DND-41 (cell line): ENCODE measurements at regions not wholly inside any gene's neighbourhood (a gene's known extent, or its start where the extent isn't known, plus 50 kb on each side); places are given as distances from the start of the nearest gene placed in this dataset.
"Not testable (repeated sequence)": the region's sequence is repeated elsewhere in the genome, so short reads cannot be mapped to it uniquely, and the experiment has no call there.

ENCODE experiments used
- ATAC-seq: fragments of 200-7000 bp; cut with Tn5 transposase; 3 replicates; pipeline ENCODE4 v1.9.1; 2021; ENCODE audit warnings: low read depth; ENCODE audit not compliant: insufficient read depth
- DNase-seq: peaks from one replicate; pipeline ENCODE4 v3.0.0-alpha.2; 2020
- H2AFZ ChIP-seq: 2 replicates; pipeline ENCODE4 v1.6.0; 2012; ENCODE audit warnings: low read depth, low read length
- H3K27ac ChIP-seq: 2 replicates; pipeline ENCODE4 v1.5.1; 2012; ENCODE audit warnings: low read length, inconsistent platforms
- H3K27me3 ChIP-seq: fragments of 200-600 bp; sonication (generic); 2 replicates; pipeline ENCODE4 v1.6.0; 2012; ENCODE audit warnings: low read length, mild to moderate bottlenecking, inconsistent platforms; ENCODE audit not compliant: insufficient read depth, poor library complexity
- H3K36me3 ChIP-seq: 2 replicates; pipeline ENCODE4 v1.5.1; 2012; ENCODE audit warnings: low read length, inconsistent platforms; ENCODE audit not compliant: insufficient read depth
- H3K4me1 ChIP-seq: 2 replicates; pipeline ENCODE4 v1.5.1; 2012; ENCODE audit warnings: mild to moderate bottlenecking, low read length; ENCODE audit not compliant: insufficient read depth
- H3K4me2 ChIP-seq: 2 replicates; pipeline ENCODE4 v1.6.0; 2012; ENCODE audit warnings: mild to moderate bottlenecking, moderate library complexity, low read length, inconsistent platforms; ENCODE audit not compliant: insufficient read depth
- H3K4me3 ChIP-seq, 2 experiments: fragments of 200-600 bp in 1 of 2; shearing (Covaris generic) in 1 of 2; 2 replicates each; pipeline ENCODE4 v1.5.1; 2012 to 2016; ENCODE audit warnings: inconsistent platforms in 2 of 2, low read length in 2 of 2, mild to moderate bottlenecking in 2 of 2, low read depth in 1 of 2, moderate library complexity in 1 of 2
- H3K79me2 ChIP-seq: 2 replicates; pipeline ENCODE4 v1.6.0; 2012; ENCODE audit warnings: low read length, inconsistent platforms; ENCODE audit not compliant: insufficient read depth
- H3K9ac ChIP-seq: 2 replicates; pipeline ENCODE4 v1.6.0; 2012; ENCODE audit warnings: low read depth, mild to moderate bottlenecking, inconsistent platforms, low read length, moderate library complexity
- H3K9me3 ChIP-seq: 2 replicates; pipeline ENCODE4 v1.5.1; 2012; ENCODE audit warnings: low read length, moderate library complexity, mild to moderate bottlenecking, inconsistent platforms; ENCODE audit not compliant: insufficient read depth, severe bottlenecking
- H4K20me1 ChIP-seq: 2 replicates; pipeline ENCODE4 v1.6.0; 2012; ENCODE audit warnings: low read length; ENCODE audit not compliant: insufficient read depth
- EZH2 ChIP-seq: IDR thresholded peaks from 3 replicates; pipeline ENCODE4 v1.6.1; 2012; ENCODE audit warnings: borderline replicate concordance, low read depth, mild to moderate bottlenecking, moderate library complexity, low read length, inconsistent platforms; ENCODE audit not compliant: severe bottlenecking
- TF ChIP-seq, protein P1 (sequence below): IDR thresholded peaks from 2 replicates; pipeline ENCODE4 v1.5.1; 2012; ENCODE audit warnings: borderline replicate concordance, low read length, moderate library complexity, mild to moderate bottlenecking; ENCODE audit not compliant: poor library complexity, severe bottlenecking; ENCODE audit errors: extremely low read depth

DNA sequence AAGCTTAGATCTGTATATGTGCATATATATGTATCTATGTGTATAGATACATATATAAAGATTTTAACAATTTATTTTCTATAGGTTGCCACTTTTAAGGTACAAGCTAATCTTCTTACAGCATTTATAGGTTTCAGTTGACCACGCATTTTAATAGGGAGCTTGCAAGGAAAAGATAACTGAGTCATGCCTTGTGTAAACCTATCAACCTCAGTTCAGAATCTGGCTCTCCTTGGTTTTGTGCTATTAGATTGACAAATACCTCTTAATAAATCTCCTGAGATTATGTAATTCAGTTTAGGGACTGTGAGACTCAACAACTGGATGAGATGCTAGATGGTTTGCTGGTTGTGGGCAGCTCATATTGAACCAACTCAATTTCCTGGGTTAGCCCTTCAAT, 114.7 kb upstream of the SERBP1 start:
- no peak overlapping the region for H2AFZ ChIP-seq
- DNase-seq: no peak
- no peaks in the 10 kb centered on the region for H3K27me3 ChIP-seq
- no peak for ATAC-seq
- H4K20me1 ChIP-seq: no peaks in the 10 kb centered on the region
- no peaks in the 10 kb centered on the region for H3K4me1 ChIP-seq
- no peaks in the 10 kb centered on the region for H3K79me2 ChIP-seq
- no peak overlapping the region for H3K9ac ChIP-seq
- TF ChIP-seq EZH2: no peak
- TF ChIP-seq, protein P1, sequence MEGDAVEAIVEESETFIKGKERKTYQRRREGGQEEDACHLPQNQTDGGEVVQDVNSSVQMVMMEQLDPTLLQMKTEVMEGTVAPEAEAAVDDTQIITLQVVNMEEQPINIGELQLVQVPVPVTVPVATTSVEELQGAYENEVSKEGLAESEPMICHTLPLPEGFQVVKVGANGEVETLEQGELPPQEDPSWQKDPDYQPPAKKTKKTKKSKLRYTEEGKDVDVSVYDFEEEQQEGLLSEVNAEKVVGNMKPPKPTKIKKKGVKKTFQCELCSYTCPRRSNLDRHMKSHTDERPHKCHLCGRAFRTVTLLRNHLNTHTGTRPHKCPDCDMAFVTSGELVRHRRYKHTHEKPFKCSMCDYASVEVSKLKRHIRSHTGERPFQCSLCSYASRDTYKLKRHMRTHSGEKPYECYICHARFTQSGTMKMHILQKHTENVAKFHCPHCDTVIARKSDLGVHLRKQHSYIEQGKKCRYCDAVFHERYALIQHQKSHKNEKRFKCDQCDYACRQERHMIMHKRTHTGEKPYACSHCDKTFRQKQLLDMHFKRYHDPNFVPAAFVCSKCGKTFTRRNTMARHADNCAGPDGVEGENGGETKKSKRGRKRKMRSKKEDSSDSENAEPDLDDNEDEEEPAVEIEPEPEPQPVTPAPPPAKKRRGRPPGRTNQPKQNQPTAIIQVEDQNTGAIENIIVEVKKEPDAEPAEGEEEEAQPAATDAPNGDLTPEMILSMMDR: no peak
- H3K4me3 ChIP-seq: no peak overlapping the region
- no peak overlapping the region for H3K4me2 ChIP-seq
- no peaks in the 10 kb centered on the region for H3K36me3 ChIP-seq
- H3K27ac ChIP-seq: no peak overlapping the region
- H3K9me3 ChIP-seq: no peaks in the 10 kb centered on the region

DNA sequence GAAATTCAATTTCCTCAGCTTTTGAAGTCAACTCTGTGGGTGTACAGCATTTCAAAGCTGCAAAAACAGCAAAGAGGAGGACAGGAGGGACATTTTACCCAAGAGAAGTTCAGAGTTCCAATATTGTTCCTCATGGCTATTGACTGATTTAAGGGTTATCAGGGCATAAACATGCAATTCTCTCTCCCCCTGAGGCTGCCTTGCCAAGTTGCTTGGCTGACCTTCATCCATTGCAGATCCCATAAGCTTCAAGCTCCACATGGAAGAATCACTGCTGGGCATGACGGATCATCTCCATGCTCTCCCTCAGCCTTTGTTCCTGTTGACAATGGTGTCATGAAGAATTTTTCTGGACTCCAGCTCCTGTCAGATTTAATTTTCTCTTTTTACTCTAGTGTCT, 115.2 kb upstream of the SERBP1 start:
- H3K79me2 ChIP-seq: no peaks in the 10 kb centered on the region
- H3K36me3 ChIP-seq: no peaks in the 10 kb centered on the region
- no peak overlapping the region for H2AFZ ChIP-seq
- no peaks in the 10 kb centered on the region for H3K27me3 ChIP-seq
- no peaks in the 10 kb centered on the region for H3K4me1 ChIP-seq
- no peaks in the 10 kb centered on the region for H3K9me3 ChIP-seq
- H4K20me1 ChIP-seq: no peaks in the 10 kb centered on the region
- no peak for DNase-seq
- no peak overlapping the region for H3K27ac ChIP-seq
- no peak for ATAC-seq
- H3K9ac ChIP-seq: no peak overlapping the region
- no peak overlapping the region for H3K4me3 ChIP-seq
- H3K4me2 ChIP-seq: no peak overlapping the region
- TF ChIP-seq, protein P1: no peak
- TF ChIP-seq EZH2: no peak

DNA sequence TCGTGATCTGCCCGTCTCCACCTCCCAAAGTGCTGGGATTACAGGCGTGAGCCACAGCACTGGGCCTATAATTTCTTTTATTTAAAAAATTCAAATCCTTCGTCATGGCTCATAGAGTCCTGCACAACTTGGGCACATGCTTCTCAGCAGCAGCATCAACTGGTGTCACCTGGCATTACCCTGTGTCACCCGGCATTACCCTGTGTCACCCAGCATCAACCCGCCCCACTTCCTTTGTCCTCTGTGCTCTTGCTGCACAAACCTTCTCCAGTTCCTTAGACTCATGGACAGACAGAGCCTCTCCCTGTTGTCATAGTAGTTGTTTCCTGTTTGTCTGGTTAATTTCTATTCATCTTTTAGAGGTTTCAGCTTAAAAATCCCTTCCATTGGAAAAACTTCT, 121.2 kb upstream of the SERBP1 start:
- H3K9me3 ChIP-seq: no peaks in the 10 kb centered on the region
- no peak overlapping the region for H3K4me2 ChIP-seq
- H3K27me3 ChIP-seq: peaks cover 6% of the 10 kb centered on the region
- H3K27ac ChIP-seq: no peak overlapping the region
- no peaks in the 10 kb centered on the region for H4K20me1 ChIP-seq
- TF ChIP-seq, protein P1: no peak
- TF ChIP-seq EZH2: no peak
- H3K4me3 ChIP-seq: no peak overlapping the region
- H3K4me1 ChIP-seq: no peaks in the 10 kb centered on the region
- no peak overlapping the region for H2AFZ ChIP-seq
- H3K36me3 ChIP-seq: no peaks in the 10 kb centered on the region
- no peak for DNase-seq
- H3K9ac ChIP-seq: no peak overlapping the region
- H3K79me2 ChIP-seq: no peaks in the 10 kb centered on the region
- peak; percentile 53; the same call in 1 of the 3 replicates for ATAC-seq

DNA sequence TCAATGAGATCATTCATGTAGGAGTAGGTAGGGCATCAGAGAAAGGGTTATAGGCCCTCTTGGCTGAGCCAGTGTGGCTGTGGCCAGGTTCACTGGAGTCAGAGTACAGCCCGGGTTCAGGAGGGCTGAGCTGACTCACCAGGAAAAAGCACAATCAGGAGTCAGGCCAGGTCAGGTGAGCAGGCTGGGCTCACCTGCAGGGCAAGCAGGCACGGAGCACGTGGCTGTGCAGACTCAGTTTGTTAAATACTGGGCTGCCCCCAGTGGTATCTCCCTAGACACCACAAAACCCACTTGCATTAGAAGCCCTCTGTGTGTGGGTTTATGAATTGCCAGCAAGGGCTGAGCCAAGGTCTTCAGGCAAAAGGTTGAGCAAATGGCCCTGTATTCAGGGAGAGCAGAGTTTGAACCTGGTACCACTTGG, 122.1 kb upstream of the SERBP1 start:
- TF ChIP-seq, protein P1: peak; percentile 3
- no peak for TF ChIP-seq EZH2
- Histone ChIP-seq H3K9ac (no peak overlapping the region), H3K79me2 (no peaks in the 10 kb centered on the region), H3K36me3 (no peaks in the 10 kb centered on the region), H4K20me1 (no peaks in the 10 kb centered on the region), H3K4me2 (no peak overlapping the region), H2AFZ (no peak overlapping the region), H3K27ac (no peak overlapping the region), H3K27me3 (peaks cover 6% of the 10 kb centered on the region), H3K4me1 (no peaks in the 10 kb centered on the region), H3K4me3 (no peak overlapping the region), H3K9me3 (no peaks in the 10 kb centered on the region)
- no peak for DNase-seq
- peak; percentile 47; the same call in 1 of the 3 replicates for ATAC-seq

DNA sequence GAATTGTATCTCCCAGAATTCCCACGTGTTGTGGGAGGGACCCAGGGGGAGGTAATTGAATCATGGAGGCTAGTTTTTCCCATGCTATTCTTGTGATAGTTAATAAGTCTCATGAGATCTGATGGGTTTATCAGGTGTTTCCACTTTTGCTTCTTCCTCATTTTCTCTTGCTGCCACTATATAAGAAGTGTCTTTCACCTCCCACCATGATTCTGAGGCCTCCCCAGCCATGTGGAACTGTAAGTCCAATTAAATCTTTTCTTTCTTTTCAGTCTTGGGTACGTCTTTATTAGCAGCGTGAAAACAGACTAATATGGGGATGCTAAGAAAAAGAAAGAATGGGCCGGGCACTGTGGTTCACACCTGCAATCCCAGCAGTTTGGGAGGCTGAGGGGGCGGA, 124.0 kb upstream of the SERBP1 start:
- not testable (repeated sequence) for H3K36me3 ChIP-seq, H2AFZ ChIP-seq, H3K27ac ChIP-seq, DNase-seq, H3K27me3 ChIP-seq, H3K4me1 ChIP-seq, H3K4me2 ChIP-seq, ATAC-seq, H3K9me3 ChIP-seq, H3K79me2 ChIP-seq, H3K9ac ChIP-seq, H3K4me3 ChIP-seq, H4K20me1 ChIP-seq
